CD4-positive, alpha-beta T cell treated with Interleukin-15 for 1 hour (primary cell): ENCODE measurements at regions not wholly inside any gene's neighbourhood (a gene's known extent, or its start where the extent isn't known, plus 50 kb on each side); places are given as distances from the start of the nearest gene placed in this dataset.
A peak's percentile ranks its signal among the peaks of the same experiment; 100 is the strongest.
"Not testable (repeated sequence)": the region's sequence is repeated elsewhere in the genome, so short reads cannot be mapped to it uniquely, and the experiment has no call there.

Experiments
- DNase-seq: peaks from one replicate; pipeline ENCODE4 v3.0.0-alpha.2; 2020

DNA sequence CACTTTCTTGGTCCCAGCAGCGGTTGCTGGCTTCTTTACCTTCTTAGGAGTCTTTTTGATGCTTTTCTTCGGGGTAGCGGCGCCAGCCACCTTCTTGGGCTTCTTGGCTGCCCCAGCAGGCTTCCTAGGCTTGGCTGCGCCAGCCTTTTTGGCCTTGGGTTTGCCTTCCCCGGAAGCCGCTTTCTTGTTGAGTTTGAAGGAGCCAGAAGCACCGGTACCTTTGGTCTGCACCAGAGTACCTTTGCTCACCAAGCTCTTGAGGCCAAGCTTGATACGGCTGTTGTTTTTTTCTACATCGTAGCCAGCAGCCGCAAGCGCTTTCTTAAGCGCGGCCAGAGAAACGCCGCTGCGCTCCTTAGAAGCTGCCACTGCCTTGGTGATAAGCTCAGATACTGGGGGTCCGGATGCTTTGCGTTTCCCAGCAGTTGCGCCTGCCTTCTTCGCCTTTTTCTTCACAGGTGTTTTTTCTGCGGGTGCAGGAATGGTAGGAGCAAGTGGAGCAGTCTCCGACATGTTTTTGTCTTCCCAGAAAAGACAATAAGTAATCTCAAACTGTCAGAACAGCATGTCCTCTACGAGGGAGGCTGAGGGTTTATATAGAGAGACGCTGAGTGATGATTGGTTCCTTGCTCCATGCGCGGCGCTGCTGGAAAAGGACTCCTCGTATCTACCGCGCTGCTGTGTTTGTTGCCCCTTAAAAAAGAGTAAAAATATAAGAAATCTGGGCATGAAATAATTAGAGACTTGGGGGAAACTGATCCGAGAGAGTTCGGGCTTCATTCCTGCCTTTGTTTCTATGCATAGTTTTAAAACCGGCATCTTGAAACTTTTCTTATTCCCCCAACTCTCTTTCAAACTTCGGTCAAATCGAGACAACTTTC, 130.3 kb upstream of the BTN3A2 start:
- DNase-seq = peak; percentile 82

DNA sequence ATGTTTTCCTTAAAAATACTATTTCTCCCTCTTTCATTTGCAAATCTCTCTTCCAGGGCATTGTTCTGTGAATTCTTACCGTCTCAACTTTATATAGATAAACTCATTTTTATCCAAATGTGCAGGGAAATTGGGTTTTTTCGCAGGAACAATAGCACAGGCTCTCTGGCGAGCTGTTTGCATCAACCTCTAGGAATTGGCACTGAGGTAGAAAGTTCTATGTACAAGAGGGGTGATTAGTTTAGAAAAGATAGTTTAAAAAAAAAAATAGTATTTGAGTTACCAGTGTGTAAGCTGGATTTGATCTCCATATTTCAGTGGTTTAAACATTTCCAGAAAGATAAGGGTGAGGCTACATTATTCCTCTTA, 129.7 kb upstream of the BTN3A2 start:
- no peak for DNase-seq

DNA sequence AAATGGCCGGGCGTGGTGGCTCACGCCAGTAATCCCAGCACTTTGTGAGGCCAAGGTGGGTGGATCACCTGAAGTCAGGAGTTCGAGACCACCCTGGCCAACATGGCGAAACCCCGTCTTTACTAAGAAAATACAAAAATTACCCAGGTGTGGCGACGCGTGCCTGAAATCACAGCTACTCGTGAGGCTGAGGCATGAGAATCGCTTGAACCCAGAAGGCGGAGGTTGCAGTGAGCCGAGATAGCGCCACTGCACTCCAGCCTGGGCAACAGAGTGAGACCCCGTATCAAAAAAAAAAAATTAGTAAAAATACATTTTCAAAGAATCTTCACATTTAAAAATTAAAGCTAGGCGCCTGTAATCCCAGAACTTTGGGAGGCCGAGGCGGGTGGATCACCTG, 125.6 kb upstream of the BTN3A2 start:
- not testable (repeated sequence) for DNase-seq

DNA sequence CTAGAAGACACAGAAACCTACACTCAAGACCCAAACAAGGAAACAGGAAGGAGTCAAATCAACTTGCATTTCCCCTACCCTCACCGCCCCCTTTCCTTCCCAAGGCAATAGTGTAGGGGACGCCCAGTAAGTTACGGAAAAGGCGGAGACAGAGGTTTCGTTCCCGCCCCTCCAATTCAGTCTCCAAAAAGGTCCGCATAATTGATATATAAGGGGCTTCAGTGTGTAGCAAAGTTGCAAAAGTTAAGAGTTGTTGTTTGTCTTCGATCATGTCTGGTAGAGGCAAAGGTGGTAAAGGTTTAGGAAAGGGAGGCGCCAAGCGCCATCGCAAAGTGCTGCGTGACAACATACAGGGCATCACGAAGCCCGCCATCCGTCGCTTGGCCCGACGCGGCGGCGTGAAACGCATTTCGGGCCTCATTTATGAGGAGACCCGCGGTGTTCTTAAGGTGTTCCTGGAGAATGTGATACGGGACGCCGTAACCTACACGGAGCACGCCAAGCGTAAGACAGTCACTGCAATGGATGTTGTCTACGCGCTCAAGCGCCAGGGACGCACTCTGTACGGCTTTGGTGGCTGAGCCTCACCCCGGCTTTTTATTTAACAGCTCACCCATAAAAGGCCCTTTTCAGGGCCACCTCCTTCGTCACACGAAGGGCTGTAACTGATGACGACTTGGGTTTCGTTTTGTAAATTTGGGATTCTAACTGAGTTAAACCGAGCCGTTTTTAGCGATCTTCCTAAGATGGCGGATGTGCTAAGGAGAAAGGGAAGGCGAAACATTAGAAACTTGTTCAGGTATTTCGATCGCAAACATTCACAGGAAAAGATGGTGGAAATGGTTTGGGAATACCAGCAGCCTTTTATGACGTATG, 124.6 kb upstream of the BTN3A2 start:
- peak; percentile 87 for DNase-seq

DNA sequence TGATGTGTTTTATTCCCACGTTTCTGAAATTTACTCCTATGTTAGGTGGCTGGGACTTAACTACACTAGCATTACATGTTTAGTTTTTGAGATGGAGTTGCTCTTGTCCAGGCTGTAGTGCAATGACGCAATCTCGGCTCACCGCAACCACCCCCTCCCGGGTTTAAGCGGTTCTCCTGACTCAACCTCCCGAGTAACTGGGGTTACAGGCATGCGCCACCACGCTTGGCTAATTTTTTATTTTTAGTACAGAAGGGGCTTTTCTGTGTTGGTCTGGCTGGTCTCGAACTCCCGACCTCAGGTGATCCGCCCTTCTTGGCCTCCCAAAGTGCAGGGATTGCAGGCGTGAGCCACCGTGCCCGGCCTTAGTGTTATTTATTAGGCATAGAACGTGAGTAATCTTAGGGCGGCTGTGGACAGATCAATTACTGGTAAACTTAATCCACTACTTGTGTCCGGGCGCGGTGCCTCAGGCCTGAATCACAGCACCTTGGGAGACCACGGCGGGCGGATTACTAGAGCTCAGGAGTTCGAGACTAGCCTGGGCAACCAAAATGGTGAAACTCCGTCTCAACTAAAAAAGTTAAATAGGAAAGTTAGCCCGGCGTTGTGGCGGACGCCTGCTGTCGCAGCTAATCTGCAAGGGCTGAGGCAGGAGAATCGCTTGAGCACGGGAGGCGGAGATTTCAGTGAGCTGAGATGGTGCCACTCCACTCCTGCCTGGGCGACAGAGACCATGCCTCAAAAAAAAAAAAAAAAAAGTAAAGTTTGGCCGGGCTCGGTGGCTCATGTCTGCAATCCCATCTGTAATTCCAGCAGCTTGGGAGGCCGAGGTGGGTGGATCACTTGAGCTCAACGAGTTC, 123.7 kb upstream of the BTN3A2 start:
- DNase-seq = peak; percentile 76

DNA sequence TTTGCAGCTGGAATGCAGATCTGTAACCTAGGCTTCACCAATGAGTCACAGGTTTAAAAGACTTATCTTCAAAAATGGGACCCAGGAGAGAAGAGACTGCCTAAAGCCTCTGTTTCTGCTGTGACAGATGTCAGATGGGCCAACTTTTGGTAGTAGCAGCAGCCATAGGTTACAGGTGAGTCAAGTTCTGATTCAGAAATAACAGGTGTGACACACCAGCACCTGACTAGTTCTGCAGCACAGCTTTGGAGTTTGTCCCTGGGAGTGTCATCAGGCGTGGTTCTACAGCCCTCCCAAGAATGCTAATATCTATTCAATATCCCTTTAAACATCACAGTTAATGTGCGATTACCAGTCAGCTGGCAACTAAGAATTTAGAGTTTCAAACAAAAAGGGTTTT, 121.9 kb upstream of the BTN3A2 start:
- DNase-seq = no peak

DNA sequence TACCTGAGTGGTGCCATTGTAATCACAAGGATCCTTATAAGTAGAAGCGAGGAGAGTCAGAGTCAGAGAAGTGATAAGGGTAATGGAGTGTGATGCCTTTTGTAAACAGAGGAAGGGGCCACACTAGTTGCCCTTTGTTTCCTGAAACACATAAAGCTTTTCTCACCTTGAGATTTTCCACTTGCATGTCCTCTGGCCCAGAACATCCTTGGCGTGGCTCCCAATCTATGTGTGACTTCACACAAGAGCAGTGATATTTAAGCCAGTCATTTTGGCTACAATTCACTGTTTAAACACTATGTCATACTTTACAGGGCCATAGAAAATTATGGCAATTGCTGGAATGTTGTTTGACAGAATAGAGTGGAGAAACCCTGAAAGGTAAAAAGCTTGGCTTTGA, 121.2 kb upstream of the BTN3A2 start:
- no peak for DNase-seq

DNA sequence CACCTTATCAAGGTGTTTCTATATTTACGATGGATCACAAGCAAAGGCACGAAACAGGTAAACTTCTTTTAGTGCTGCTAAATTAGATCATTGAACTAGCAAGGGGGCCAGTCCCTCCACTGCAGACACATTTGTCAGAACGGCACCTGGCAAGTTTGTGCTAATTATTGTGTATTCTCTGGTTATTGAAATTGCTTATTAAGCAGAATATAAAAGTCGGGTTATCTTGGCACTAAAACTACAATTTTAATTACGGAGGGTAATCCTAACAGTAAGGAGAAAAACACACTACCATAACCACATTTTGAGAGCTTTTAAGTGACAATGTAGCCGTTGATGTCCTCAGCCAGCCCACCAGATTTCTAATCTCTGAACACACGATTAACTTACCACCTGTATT, 118.9 kb upstream of the BTN3A2 start:
- DNase-seq = no peak

DNA sequence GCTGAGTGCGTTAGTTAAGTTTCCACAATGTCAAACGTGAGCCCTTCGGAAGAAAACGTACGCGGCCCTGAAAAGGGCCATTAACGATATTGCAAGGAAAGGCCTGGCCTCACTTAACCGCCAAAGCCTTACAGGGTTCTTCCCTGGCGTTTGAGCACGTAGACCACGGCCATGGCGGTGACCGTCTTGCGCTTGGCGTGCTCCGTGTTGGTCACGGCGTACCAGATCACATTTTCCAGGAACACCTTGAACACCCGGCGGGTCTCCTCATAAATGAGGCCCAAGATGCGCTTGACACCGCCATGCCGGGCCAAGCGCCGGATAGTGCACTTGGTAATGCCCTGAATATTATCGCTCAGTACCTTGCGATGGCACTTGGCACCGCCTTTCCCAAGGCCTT, 118.4 kb upstream of the BTN3A2 start:
- DNase-seq = no peak

DNA sequence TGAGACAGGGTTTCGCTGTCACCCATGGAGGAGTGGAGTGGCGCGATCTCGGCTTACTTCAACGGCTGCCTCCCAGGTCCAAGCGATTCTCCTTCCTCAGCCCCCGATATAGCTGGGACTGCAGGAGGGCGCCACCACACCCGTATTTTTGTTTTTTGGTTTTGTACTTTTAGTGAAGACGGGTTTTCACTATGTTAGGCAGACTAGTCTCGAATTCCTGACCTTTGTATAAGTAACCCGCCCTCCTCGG, 115.4 kb upstream of the BTN3A2 start:
- no peak for DNase-seq

DNA sequence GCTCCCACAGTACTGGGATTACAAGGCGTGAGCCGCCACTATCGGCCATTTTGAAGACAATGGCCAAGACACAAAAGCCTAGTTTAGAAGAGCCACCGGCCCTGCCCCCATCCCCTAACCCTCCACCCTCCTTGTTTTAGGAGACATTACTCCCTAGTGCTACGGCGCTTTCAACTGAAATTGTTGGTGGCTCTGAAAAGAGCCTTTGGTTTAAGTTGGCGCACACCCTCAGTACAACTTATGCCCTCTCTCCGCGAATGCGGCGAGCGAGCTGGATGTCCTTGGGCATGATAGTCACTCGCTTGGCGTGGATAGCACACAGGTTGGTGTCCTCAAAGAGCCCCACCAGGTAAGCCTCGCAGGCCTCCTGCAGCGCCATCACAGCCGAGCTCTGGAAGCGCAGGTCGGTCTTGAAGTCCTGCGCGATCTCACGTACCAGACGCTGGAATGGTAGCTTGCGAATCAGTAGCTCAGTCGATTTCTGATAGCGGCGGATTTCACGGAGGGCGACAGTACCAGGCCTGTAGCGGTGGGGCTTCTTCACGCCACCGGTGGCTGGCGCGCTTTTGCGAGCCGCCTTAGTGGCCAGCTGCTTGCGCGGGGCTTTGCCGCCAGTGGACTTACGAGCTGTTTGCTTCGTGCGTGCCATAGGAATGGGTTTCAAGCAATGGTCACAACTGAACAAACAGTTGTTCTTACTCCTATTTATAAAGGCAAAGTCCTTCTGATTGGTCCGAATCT, 114.9 kb upstream of the BTN3A2 start:
- DNase-seq = peak; percentile 83

DNA sequence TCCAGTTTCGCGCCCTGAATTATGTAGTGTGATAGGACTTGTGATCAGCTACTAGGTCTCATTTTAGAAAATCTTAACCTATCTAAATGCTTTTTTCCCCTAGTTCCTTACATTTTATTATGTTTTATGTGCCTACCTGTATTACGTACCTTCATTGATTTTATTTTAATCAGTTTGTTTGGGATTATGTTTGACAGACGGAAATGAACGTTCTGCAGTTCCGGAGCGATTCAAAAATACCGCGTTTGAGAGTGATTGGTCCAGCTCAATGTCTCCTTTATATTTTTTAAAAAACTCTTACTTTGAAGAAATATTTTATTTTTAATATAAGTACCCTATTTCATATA, 114.3 kb upstream of the BTN3A2 start:
- DNase-seq = peak; percentile 37

DNA sequence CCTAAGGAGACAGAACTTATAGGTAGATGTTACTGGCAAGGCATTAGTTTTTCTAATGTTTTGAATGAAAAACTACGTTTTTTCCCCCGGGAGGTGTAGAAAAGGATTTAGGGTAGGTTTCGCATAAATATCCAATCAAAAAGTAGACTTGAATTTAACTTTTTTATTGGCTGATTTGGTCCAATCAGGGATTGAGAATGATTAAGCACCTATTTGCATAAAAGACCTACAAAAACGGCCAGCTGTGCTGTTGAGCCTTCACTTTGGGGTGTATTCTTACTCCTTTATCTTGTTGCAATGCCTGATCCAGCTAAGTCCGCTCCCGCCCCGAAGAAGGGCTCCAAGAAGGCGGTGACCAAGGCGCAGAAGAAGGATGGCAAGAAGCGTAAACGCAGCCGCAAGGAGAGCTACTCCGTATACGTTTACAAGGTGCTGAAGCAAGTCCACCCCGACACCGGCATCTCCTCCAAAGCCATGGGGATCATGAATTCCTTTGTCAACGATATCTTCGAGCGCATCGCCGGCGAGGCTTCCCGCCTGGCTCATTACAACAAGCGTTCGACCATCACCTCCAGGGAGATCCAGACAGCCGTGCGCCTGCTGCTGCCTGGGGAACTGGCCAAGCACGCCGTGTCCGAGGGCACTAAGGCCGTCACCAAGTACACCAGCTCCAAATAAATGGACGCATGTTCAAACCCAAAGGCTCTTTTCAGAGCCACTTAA, 113.5 kb upstream of the BTN3A2 start:
- DNase-seq = peak; percentile 76

DNA sequence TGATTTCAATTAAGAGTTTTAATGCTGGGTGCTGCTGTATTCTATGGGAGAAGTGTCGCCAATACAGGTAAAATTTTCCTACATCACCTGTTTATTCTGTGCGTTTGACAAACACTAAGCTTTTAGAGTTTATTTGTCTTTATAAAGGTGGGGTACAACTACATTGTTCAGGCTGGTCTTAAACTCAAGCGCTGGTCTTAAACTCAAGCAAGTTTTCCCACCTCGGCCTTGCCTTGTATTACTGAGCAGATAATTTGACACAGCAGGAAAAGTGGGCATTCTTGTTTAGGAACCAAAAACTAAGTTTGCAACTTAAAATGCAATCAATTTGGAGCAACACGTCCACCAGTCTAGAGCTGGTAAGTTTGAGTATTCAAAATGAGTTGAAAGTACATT, 112.9 kb upstream of the BTN3A2 start:
- no peak for DNase-seq

DNA sequence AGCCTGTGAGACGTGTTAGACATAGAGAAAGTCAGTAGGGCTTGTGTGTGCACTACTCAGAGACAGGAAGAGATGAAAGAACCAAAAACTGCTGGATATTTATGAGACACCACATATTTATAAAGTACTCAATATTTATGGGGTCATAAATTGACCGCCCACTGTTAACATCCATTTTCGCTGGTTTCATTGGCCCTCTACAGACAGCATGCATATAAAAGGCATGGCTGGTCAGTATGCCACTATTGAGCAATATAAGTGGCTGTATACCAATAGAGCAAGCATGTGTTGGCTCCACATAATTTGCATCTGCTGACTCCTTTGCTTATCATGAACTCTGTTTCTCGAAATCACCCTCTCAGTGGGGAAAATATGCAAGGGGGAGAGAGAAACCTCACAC, 110.3 kb upstream of the BTN3A2 start:
- no peak for DNase-seq

DNA sequence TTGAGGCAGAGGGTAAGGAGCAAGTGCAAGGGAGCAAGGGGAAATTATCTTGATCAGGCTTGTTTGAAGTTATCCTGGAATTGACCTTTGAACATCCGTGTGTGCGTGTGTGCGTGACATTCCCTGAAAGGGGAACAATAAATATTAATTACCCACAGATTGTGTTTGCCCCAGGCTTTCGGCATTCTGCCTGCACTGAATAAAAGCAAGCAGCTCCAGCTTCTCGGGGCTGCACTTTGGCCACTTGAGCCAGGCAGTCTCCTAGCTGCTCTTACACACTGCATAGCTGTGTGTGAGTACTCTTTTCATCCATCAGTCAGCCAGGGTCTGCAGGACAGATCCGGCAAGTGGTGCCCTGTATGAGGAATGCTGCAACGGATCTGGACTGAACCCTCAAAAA, 107.7 kb upstream of the BTN3A2 start:
- DNase-seq = no peak

DNA sequence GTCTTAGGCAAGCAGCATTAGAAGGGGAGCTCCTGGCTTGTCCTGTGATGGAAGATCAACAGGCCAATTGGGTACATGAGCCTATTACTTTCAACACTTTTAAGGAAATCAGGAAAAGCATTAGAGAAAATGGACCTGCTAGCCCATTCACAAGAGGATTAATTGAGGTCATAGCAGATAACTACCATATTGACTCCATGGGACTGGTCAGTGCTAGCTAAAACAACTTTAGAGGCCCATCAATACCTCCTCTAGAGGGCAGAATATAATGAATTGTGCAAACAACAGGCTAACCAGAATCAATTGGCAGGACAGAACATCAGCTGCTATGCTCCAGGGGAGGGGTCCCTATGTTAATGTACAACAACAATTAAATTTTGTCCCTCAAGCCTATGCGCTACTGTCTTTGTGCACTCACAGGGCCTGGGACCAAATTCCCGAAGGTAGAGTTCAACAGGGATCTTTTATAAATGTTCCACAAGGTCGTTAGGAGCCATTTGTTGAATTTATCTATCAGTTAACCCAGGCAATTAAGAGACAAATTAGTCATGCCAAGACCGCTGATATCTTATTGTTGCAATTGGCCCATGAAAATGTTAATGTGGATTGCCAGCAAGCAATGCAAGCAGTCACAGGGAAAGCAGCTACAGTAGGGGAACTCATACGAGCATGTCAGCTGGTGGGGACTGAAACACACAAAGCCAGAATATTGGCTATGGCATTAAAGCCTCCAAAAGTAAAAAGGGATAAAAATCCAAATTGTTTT, 106.6 kb upstream of the BTN3A2 start:
- DNase-seq = no peak

DNA sequence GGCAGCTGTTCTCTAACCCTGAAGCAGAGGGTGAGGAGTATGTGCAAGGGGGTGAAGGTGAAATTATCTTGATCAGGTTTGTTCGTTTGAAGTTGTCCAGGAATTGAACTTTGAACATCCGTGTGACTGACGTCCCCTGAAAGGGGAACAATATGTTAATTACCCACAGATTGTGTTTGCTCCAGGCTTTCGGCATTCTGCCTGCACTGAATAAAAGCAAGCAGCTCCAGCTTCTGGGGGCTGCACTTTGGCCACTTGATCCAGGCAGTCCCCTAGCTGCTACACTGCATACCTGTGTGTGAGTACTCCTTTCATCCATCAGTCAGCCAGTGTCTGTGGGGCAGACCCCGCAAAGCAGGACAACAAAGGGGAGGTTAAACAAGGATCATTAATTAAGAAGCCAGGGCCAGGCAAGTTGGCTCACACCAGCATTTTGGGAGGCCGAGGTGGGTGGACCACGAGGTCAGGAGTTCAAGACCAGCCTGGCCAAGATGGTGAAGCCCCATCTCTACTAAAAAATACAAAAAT, 104.8 kb upstream of the BTN3A2 start:
- no peak for DNase-seq

DNA sequence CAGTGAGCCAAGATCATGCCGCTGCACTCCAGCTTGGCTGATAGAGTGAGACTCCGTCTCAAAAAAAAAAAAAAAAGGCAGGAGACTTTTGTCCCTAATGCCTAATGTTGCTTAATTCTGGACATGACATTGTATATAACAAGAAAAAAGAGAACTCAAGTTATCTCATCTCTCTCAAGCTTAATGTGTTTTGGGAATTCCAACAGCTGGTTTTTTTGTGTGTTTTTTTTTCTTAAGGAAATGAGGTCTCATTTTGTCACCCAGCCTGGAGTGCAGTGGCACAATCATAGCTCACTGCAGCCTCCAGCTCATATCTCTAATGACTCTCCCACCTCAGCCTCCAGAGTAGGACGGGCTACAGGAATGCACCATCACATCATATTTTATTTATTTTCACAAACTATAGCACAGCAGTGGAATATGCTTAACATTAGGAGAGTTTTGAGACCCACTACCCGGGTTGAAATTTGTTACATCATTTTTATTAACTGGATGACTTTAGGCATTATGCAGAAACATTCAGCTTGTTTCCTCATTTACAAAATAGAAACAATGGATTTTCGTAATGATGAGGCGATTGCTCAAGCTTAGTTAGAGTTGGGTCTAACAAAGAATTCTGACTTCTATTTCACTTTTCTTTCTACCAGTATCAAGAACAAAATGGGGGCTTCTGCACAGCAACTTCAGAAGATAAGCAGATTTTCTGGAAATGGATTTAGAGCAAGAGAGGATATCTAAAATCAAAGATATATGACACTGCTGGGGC, 104.1 kb upstream of the BTN3A2 start:
- no peak for DNase-seq

DNA sequence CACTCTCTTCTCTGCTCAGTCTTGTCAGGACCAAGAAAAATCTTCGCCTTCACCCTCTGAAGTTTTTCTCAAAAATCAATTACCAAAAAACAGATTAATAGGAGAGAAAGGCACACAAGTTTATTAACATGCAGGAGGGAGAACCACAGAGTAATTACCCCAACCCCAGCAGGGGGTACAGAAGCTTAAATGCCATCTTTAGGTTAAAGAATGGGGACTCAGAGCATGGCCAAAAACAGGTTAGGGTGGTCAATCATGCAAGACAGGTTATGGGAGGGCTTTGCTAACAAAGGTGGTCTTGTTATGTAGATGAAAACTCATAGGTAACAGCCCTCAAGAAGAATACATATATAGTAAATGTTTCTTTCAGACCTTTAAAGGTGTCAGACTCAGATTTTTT, 100.5 kb upstream of the BTN3A2 start:
- DNase-seq = no peak
